ENCODE measurements at regions not wholly inside any gene's neighbourhood (a gene's known extent, or its start where the extent isn't known, plus 50 kb on each side); places are given as distances from the start of the nearest gene placed in this dataset.

GRCh38 chr2:216275890-216276289 lies 96.4 kb downstream of the MARCHF4 start:
- Histone ChIP-seq H3K27ac (no peak overlapping the region), H3K36me3 (no peaks in the 10 kb centered on the region), H3K4me1 (no peaks in the 10 kb centered on the region), H3K4me3 (no peak overlapping the region), H3K27me3 (no peaks in the 10 kb centered on the region), H3K9me3 (no peaks in the 10 kb centered on the region)
- FAIRE-seq (no peak), DNase-seq (no peak), ATAC-seq (no peak)
- intact Hi-C loops (cut with DNase I) = no loop called here
- WGBS, 2 donors = 74 to 75% methylated on average over 2 of the region's 2 CpGs
- TF ChIP-seq CTCF (IDR thresholded peaks at IDR 0.05) = no peak

- H3K4me3 ChIP-seq = no peak overlapping the region
- ATAC-seq (no peak), DNase-seq (no peak), FAIRE-seq (no peak)
- no peak for TF ChIP-seq CTCF (IDR thresholded peaks at IDR 0.05)
- no peak overlapping the region for H3K27ac ChIP-seq
- no peaks in the 10 kb centered on the region for H3K36me3 ChIP-seq
- intact Hi-C loops (cut with DNase I) = no loop called here
- WGBS, 2 donors = 37 to 59% methylated on average over 4 of the region's 4 CpGs
- H3K4me1 ChIP-seq = no peaks in the 10 kb centered on the region
- H3K9me3 ChIP-seq = no peaks in the 10 kb centered on the region
- H3K27me3 ChIP-seq = no peaks in the 10 kb centered on the region
Observed at GRCh38 chr2:216274194-216274840, 98.0 kb downstream of the MARCHF4 start.

GRCh38 chr2:216261042-216261537 lies 111.2 kb downstream of the MARCHF4 start:
- 86 to 88% methylated on average over 6 of the region's 6 CpGs for WGBS, 2 donors
- FAIRE-seq (no peak), ATAC-seq (no peak), DNase-seq (no peak)
- no peak overlapping the region for H3K27ac ChIP-seq
- H3K27me3 ChIP-seq = no peaks in the 10 kb centered on the region
- no peaks in the 10 kb centered on the region for H3K4me1 ChIP-seq
- no peaks in the 10 kb centered on the region for H3K9me3 ChIP-seq
- no peaks in the 10 kb centered on the region for H3K36me3 ChIP-seq
- intact Hi-C loops (cut with DNase I) = no loop called here
- H3K4me3 ChIP-seq = no peak overlapping the region
- TF ChIP-seq CTCF (IDR thresholded peaks at IDR 0.05) = no peak

- no peak overlapping the region for H3K27ac ChIP-seq
- H3K36me3 ChIP-seq = no peaks in the 10 kb centered on the region
- DNase-seq = no peak
- H3K27me3 ChIP-seq = no peaks in the 10 kb centered on the region
- WGBS, 2 donors = 71 to 79% methylated on average over 4 of the region's 4 CpGs
- no peaks in the 10 kb centered on the region for H3K9me3 ChIP-seq
- H3K4me1 ChIP-seq = no peaks in the 10 kb centered on the region
- ATAC-seq = no peak
- no peak for TF ChIP-seq CTCF (IDR thresholded peaks at IDR 0.05)
- no peak for FAIRE-seq
- intact Hi-C loops (cut with DNase I) = no loop called here
- H3K4me3 ChIP-seq = no peak overlapping the region
Observed at GRCh38 chr2:216260629-216261028, 111.7 kb downstream of the MARCHF4 start.

- no peak overlapping the region for H3K27ac ChIP-seq
- FAIRE-seq (no peak), ATAC-seq (no peak), DNase-seq (no peak)
- no peaks in the 10 kb centered on the region for H3K4me1 ChIP-seq
- TF ChIP-seq CTCF (IDR thresholded peaks at IDR 0.05) = no peak
- intact Hi-C loops (cut with DNase I) = no loop called here
- no peaks in the 10 kb centered on the region for H3K9me3 ChIP-seq
- no peak overlapping the region for H3K4me3 ChIP-seq
- no peaks in the 10 kb centered on the region for H3K27me3 ChIP-seq
- no peaks in the 10 kb centered on the region for H3K36me3 ChIP-seq
- 84 to 92% methylated on average over 8 of the region's 8 CpGs for WGBS, 2 donors
Observed at GRCh38 chr2:216259081-216259480, 113.2 kb downstream of the MARCHF4 start.

Measured in pancreas (tissue), 10 donors.